HG03432 (cell line): ENCODE measurements at regions not wholly inside any gene's neighbourhood (a gene's known extent, or its start where the extent isn't known, plus 50 kb on each side); places are given as distances from the start of the nearest gene placed in this dataset.

Experiments used
- ATAC-seq: cut with Tn5 transposase; IDR thresholded peaks from one replicate; pipeline ENCODE4 v1.9.1; 2021; ENCODE audit warnings: mild to moderate bottlenecking, moderate library complexity; ENCODE audit not compliant: unreplicated experiment

GRCh38 chr3:117691526-117691925 is 981.9 kb downstream of the TUSC7 start:
- ATAC-seq, result no peak

GRCh38 chr3:117692416-117692995 is 982.9 kb downstream of the TUSC7 start:
- no peak for ATAC-seq

- ATAC-seq, result no peak
Measured at GRCh38 chr3:117695321-117695720, 985.7 kb downstream of the TUSC7 start.

- no peak for ATAC-seq
Measured at GRCh38 chr3:117695871-117696645, 986.5 kb downstream of the TUSC7 start.

GRCh38 chr3:117696851-117697407 is 987.4 kb downstream of the TUSC7 start:
- no peak for ATAC-seq

- ATAC-seq, result no peak
Measured at GRCh38 chr3:117699058-117699457, 989.5 kb downstream of the TUSC7 start.

- ATAC-seq, result no peak
Measured at GRCh38 chr3:117700573-117701360, 991.2 kb downstream of the TUSC7 start.

GRCh38 chr3:117705011-117705410 is 995.4 kb downstream of the TUSC7 start:
- no peak for ATAC-seq

GRCh38 chr3:117706037-117706436 is 996.5 kb downstream of the TUSC7 start:
- no peak for ATAC-seq

- no peak for ATAC-seq
Measured at GRCh38 chr3:117706756-117707155, 997.2 kb downstream of the TUSC7 start.

GRCh38 chr3:117708601-117709000 is 999.0 kb downstream of the TUSC7 start:
- no peak for ATAC-seq

GRCh38 chr3:117709108-117709507 is 999.5 kb downstream of the TUSC7 start:
- ATAC-seq, result no peak

- no peak for ATAC-seq
Measured at GRCh38 chr3:117710501-117710900, 1000.9 kb downstream of the TUSC7 start.

GRCh38 chr3:117719316-117719926 is 1009.8 kb downstream of the TUSC7 start:
- peak; percentile 55 for ATAC-seq

- no peak for ATAC-seq
Measured at GRCh38 chr3:117721866-117722265, 1012.3 kb downstream of the TUSC7 start.

GRCh38 chr3:117722856-117723255 is 1013.3 kb downstream of the TUSC7 start:
- peak; percentile 65 for ATAC-seq

- no peak for ATAC-seq
Measured at GRCh38 chr3:117723825-117724224, 1014.2 kb downstream of the TUSC7 start.

GRCh38 chr3:117725314-117725713 is 1015.7 kb downstream of the TUSC7 start:
- ATAC-seq, result no peak

- no peak for ATAC-seq
Measured at GRCh38 chr3:117726776-117727175, 1017.2 kb downstream of the TUSC7 start.

GRCh38 chr3:117728226-117728625 is 1018.6 kb downstream of the TUSC7 start:
- ATAC-seq, result no peak

GRCh38 chr3:117734496-117734895 is 1024.9 kb downstream of the TUSC7 start:
- no peak for ATAC-seq
